ENCODE measurements at regions not wholly inside any gene's neighbourhood (a gene's known extent, or its start where the extent isn't known, plus 50 kb on each side); places are given as distances from the start of the nearest gene placed in this dataset.

GRCh38 chr9:38179965-38180364 is 110.9 kb upstream of the SHB start:
- H3K27ac Mint-ChIP-seq: no peak overlapping the region
- DNase-seq (ENCODE audit: low spot score): no peak
- TF ChIP-seq, protein P1, sequence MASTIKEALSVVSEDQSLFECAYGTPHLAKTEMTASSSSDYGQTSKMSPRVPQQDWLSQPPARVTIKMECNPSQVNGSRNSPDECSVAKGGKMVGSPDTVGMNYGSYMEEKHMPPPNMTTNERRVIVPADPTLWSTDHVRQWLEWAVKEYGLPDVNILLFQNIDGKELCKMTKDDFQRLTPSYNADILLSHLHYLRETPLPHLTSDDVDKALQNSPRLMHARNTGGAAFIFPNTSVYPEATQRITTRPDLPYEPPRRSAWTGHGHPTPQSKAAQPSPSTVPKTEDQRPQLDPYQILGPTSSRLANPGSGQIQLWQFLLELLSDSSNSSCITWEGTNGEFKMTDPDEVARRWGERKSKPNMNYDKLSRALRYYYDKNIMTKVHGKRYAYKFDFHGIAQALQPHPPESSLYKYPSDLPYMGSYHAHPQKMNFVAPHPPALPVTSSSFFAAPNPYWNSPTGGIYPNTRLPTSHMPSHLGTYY (CRISPR knock-in tag; IDR thresholded peaks at IDR 0.05): no peak
- TF ChIP-seq, protein P2, sequence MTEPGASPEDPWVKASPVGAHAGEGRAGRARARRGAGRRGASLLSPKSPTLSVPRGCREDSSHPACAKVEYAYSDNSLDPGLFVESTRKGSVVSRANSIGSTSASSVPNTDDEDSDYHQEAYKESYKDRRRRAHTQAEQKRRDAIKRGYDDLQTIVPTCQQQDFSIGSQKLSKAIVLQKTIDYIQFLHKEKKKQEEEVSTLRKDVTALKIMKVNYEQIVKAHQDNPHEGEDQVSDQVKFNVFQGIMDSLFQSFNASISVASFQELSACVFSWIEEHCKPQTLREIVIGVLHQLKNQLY (CRISPR knock-in tag; IDR thresholded peaks at IDR 0.05): no peak
- TF ChIP-seq TP53 (CRISPR knock-in tag; IDR thresholded peaks at IDR 0.05) (no peak), JAZF1 (CRISPR knock-in tag; IDR thresholded peaks at IDR 0.05) (no peak), ZNF396 (CRISPR knock-in tag; IDR thresholded peaks at IDR 0.05; ENCODE audit: borderline replicate concordance) (no peak), MYBL2 (CRISPR knock-in tag; IDR thresholded peaks at IDR 0.05) (no peak), AFF4 (CRISPR knock-in tag; IDR thresholded peaks at IDR 0.05; ENCODE audit: borderline replicate concordance) (no peak), NFE2L1 (CRISPR knock-in tag; IDR thresholded peaks at IDR 0.05) (no peak), E2F5 (CRISPR knock-in tag; IDR thresholded peaks at IDR 0.05) (no peak), CBFB (CRISPR knock-in tag; IDR thresholded peaks at IDR 0.05; ENCODE audit: low read depth) (no peak)
- TF ChIP-seq, protein P3, sequence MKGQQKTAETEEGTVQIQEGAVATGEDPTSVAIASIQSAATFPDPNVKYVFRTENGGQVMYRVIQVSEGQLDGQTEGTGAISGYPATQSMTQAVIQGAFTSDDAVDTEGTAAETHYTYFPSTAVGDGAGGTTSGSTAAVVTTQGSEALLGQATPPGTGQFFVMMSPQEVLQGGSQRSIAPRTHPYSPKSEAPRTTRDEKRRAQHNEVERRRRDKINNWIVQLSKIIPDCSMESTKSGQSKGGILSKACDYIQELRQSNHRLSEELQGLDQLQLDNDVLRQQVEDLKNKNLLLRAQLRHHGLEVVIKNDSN (CRISPR knock-in tag; IDR thresholded peaks at IDR 0.05): no peak
- ChIA-PET POLR2A (no interaction called here), CTCF (no interaction called here)
- peaks cover 17% of the 10 kb centered on the region for H3K9me3 Mint-ChIP-seq
- H3K4me1 Mint-ChIP-seq: peaks cover 30% of the 10 kb centered on the region
- no peaks in the 10 kb centered on the region for H3K36me3 Mint-ChIP-seq
- H3K27me3 Mint-ChIP-seq (ENCODE audit: low read depth): peaks cover 19% of the 10 kb centered on the region
- H3K4me3 Mint-ChIP-seq: no peak overlapping the region
- no peak for ATAC-seq

- Mint-ChIP-seq H3K4me1 (peaks cover 25% of the 10 kb centered on the region), H3K9me3 (peaks cover 17% of the 10 kb centered on the region), H3K27ac (no peak overlapping the region), H3K36me3 (no peaks in the 10 kb centered on the region), H3K4me3 (no peak overlapping the region), H3K27me3 (ENCODE audit: low read depth) (peaks cover 22% of the 10 kb centered on the region)
- no peak for DNase-seq (ENCODE audit: low spot score)
- CTCF ChIA-PET: no interaction called here
- TF ChIP-seq FOXJ3 (CRISPR knock-in tag; IDR thresholded peaks at IDR 0.05; ENCODE audit: borderline replicate concordance): no peak
- TF ChIP-seq ZNF671 (CRISPR knock-in tag; IDR thresholded peaks at IDR 0.05): no peak
- ATAC-seq: no peak
- POLR2A ChIA-PET: no interaction called here
These were observed 109.2 kb upstream of the SHB start for GRCh38 chr9:38178237-38178636.

DNA sequence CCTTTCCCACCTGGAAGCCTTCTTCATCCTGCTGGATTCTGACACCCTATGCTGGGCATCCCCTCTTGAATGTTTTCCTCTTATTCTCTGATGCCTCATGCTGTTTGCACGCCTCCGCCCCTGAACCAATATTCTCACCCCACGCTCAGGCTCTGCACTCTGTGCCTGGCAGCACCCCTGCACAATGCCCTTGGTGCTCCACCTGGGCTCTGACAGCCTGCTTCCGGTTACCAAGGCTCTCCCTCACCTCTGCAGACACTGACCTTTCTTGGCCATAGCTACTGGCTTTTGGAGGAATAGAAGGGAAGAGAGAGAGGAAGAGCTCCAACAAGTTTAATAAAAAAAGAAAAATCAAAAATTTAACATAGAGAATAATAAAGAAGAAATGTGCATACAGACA is 108.7 kb upstream of the SHB start:
- Mint-ChIP-seq H3K9me3 (peaks cover 17% of the 10 kb centered on the region), H3K36me3 (no peaks in the 10 kb centered on the region), H3K27me3 (ENCODE audit: low read depth) (peaks cover 22% of the 10 kb centered on the region), H3K4me1 (peaks cover 26% of the 10 kb centered on the region), H3K4me3 (no peak overlapping the region), H3K27ac (no peak overlapping the region)
- ATAC-seq (no peak), DNase-seq (ENCODE audit: low spot score) (no peak)
- CTCF ChIA-PET: no interaction called here
- POLR2A ChIA-PET: no interaction called here
- TF ChIP-seq TCF7 (CRISPR knock-in tag; IDR thresholded peaks at IDR 0.05; ENCODE audit: low read depth) (no peak), MYBL2 (CRISPR knock-in tag; IDR thresholded peaks at IDR 0.05) (no peak), FOXP1 (CRISPR knock-in tag; IDR thresholded peaks at IDR 0.05; ENCODE audit: borderline replicate concordance) (no peak), MXD4 (CRISPR knock-in tag; IDR thresholded peaks at IDR 0.05; ENCODE audit: borderline replicate concordance) (no peak), RELA (CRISPR knock-in tag; IDR thresholded peaks at IDR 0.05; ENCODE audit: borderline replicate concordance) (no peak), ESRRA (CRISPR knock-in tag; IDR thresholded peaks at IDR 0.05; ENCODE audit: borderline replicate concordance) (no peak), TP53 (CRISPR knock-in tag; IDR thresholded peaks at IDR 0.05) (no peak)
- TF ChIP-seq, protein P4, sequence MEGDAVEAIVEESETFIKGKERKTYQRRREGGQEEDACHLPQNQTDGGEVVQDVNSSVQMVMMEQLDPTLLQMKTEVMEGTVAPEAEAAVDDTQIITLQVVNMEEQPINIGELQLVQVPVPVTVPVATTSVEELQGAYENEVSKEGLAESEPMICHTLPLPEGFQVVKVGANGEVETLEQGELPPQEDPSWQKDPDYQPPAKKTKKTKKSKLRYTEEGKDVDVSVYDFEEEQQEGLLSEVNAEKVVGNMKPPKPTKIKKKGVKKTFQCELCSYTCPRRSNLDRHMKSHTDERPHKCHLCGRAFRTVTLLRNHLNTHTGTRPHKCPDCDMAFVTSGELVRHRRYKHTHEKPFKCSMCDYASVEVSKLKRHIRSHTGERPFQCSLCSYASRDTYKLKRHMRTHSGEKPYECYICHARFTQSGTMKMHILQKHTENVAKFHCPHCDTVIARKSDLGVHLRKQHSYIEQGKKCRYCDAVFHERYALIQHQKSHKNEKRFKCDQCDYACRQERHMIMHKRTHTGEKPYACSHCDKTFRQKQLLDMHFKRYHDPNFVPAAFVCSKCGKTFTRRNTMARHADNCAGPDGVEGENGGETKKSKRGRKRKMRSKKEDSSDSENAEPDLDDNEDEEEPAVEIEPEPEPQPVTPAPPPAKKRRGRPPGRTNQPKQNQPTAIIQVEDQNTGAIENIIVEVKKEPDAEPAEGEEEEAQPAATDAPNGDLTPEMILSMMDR (IDR thresholded peaks at IDR 0.05): no peak
- TF ChIP-seq, protein P5, sequence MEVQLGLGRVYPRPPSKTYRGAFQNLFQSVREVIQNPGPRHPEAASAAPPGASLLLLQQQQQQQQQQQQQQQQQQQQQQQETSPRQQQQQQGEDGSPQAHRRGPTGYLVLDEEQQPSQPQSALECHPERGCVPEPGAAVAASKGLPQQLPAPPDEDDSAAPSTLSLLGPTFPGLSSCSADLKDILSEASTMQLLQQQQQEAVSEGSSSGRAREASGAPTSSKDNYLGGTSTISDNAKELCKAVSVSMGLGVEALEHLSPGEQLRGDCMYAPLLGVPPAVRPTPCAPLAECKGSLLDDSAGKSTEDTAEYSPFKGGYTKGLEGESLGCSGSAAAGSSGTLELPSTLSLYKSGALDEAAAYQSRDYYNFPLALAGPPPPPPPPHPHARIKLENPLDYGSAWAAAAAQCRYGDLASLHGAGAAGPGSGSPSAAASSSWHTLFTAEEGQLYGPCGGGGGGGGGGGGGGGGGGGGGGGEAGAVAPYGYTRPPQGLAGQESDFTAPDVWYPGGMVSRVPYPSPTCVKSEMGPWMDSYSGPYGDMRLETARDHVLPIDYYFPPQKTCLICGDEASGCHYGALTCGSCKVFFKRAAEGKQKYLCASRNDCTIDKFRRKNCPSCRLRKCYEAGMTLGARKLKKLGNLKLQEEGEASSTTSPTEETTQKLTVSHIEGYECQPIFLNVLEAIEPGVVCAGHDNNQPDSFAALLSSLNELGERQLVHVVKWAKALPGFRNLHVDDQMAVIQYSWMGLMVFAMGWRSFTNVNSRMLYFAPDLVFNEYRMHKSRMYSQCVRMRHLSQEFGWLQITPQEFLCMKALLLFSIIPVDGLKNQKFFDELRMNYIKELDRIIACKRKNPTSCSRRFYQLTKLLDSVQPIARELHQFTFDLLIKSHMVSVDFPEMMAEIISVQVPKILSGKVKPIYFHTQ (CRISPR knock-in tag; IDR thresholded peaks at IDR 0.05): no peak

All from WTC11 (cell line).